Glomerular visceral epithelial cell (primary cell): ENCODE measurements at regions not wholly inside any gene's neighbourhood (a gene's known extent, or its start where the extent isn't known, plus 50 kb on each side); places are given as distances from the start of the nearest gene placed in this dataset.

ENCODE experiments used
- DNase-seq: peaks from one replicate; pipeline ENCODE4 v3.0.0-alpha.2; 2016; ENCODE audit errors: extremely low spot score

DNA sequence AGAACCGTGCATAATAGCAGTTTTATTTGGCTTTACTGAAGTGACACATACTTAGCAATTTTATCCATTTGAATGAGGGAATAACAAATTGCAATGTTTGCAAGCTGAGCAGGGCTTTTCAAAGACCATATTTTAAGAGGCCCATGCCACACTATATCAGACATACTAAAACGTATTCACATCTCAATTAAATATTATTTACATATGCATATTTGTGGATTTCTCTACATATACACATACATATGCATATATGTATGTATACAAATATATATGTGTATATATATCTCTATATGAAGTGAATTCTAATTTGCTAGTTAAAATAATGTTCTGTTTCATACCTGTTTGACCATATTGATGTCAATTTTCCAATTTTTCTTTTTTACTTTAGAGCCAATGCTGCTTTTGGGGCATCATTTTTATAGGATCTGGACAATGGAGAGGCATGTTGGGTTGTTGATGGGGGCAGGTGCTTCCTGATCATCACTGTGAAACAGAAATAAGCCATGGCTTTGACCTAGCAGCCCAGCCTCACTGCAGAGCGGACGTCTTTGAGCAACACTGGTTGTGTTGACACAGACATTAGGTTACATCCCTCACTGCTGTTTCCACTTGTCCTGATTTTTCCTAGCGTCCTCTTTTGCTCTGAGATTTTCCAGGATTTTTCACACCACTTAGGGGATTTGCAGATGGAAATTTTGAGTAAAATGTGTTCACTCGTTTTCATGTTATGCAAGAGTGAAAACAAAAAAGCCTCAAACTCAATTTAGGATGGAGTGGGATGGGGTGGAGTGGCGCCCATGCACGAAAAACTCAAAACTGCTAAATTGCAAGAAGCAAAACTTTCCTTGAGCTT, 56.9 kb downstream of the RDH14 start:
- no peak for DNase-seq

DNA sequence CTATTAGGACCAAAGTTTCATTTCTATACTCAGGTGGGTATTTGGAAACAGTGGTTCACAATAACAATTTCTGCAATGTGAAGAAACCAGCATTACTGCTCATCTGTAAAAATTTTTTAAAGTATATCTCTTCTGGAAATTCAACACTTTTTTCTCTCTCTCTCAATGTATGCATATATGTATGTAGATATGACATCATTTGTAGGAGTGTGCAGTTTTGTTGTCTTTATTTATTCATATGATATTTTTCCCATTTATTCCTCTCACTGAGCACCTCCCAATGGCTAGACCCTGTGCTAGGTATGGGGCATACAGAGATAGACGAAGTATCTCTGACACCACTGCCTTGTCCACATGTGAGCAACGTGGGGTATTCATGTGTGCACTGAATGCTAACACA, 58.3 kb downstream of the RDH14 start:
- DNase-seq: no peak

- DNase-seq: no peak
Measured at GRCh38 chr2:18501729-18502128, 58.7 kb downstream of the RDH14 start.

DNA sequence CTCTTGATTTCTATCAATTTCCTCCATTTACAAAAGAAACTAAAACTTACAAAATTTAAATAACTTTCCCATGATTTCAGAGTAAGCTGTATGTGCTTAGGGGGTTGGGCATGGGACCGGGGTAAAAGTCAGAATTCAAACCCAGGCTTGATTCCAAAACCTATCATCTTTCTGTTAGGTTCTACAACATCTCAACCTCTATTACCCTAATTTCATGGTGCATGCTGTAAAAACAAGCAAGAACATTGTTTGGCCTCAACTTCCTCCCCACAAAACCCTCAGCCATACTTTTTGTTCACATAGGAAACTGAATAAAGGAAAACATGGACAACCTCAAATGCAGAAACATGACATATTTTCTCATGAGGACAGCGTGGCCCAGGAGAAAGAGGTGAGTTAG, 59.3 kb downstream of the RDH14 start:
- no peak for DNase-seq

GRCh38 chr2:18500333-18500732, 60.1 kb downstream of the RDH14 start:
- peak; percentile 16 for DNase-seq

DNA sequence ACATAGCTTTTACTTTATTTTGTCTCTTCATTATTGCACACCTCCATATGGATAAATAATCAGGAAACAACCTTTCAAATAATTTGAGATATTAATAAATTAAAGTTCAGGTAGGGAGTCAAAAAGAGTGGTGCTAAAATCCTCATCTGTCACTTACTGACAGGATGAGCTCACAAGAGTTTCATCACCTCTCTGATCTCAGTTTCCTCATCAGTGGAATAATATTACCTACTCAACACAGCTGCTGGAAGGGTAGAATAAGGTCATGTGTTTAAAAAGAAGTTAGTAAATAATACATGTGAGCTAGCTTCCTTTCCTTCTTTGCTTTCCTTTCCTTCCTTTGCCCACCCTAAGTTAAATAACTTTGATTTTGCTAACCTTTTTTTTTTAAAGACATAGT, 61.9 kb downstream of the RDH14 start:
- no peak for DNase-seq

DNA sequence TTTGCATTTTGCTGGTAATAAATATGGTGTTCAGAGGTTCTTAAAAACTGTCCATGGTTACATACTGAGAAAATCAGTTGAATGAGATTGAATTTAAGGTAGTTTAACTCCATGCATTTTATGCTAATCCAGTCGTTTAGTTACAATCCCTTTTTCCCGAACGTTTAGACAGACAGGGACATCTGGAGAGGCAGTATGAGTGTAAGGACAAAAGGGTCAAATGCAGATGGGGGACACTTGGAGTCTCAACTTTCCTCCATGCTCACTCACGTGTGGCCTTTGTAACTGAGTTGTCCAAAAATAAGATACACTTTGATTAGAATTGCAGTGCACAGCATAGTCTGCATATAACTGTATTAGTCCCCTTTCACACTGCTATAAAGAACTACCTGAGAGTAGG, 63.9 kb downstream of the RDH14 start:
- no peak for DNase-seq

DNA sequence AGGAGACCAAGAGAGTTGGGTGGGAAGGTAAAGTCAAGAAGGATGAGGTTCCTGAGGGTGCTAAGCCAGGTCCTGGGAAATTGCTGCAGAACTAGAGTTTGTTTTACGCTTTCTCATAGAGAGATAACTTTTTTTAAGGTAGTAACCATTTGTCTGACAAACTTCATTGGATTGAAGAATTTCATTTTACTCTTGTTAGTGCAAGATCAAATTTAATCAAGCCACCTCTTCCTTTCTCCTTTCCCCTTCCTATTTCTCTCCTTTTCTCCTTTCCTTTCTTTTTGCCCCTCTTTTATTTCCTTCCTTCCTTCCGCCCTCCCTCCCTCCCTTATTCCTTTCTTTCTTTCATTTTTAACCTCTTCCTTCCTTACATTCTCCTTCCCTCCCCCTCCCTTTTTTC, 65.4 kb downstream of the RDH14 start:
- DNase-seq: no peak

DNA sequence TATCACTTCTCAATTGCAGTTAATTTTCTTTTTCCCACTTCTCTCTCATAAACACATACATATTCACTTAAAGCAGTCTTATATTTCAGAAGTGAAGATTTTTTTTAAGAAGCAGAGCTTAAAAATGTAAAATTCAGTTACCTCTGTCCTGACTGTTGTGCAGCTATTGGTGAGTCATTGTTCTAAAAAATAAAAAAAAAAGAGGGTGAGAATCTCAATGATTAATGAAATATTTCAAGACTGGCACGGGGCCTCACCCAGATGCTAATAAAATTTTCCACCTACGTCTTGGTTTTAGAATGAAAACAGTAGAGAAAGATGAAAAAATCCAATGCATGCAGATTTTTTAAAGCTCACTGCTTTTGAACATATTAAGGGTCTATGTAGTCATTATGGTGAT, 67.7 kb downstream of the RDH14 start:
- no peak for DNase-seq

- DNase-seq: no peak
Measured at GRCh38 chr2:18491577-18491976, 68.9 kb downstream of the RDH14 start.

- no peak for DNase-seq
Measured at GRCh38 chr2:18490901-18491300, 69.6 kb downstream of the RDH14 start.

- no peak for DNase-seq
Measured at GRCh38 chr2:18487106-18487913, 73.1 kb downstream of the RDH14 start.

DNA sequence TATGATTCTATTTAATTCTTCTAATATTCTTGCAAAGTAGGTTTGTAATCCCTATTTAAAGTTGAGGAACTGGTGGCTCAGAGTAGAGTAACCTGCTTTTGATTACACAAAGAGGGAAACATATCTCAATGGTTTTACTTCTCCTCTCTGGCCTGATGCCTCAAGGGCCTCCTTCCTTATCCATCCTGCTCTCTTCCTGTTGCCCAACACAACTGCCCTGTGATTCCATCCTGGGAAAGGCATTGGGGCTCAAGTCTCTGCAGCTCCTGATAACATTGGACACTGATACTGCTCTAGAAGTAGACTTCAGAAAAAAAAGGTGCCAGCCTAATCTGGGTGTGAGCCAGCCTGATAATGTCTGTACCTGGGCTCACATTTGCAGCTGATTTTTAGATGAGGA, 75.8 kb downstream of the RDH14 start:
- no peak for DNase-seq

GRCh38 chr2:18483896-18484295, 76.6 kb downstream of the RDH14 start:
- DNase-seq: no peak

DNA sequence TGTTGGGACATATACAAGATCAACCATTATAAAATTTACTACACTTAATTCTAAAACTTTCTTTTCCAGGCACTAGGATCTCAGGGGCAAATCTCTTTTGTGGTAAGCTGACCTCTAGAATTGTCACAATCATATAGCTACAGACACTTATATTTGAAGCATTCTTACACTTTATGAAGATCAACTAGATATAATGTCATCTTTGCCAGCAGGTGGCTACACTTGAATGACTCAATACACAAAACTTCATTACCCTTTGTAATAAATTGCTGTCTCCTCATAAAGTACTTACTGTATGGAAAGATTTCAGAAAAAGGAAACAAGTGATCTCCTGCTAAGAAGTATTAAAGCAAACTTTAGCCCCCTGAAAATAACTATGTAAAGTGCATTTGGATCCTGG, 77.8 kb downstream of the RDH14 start:
- DNase-seq: no peak

DNA sequence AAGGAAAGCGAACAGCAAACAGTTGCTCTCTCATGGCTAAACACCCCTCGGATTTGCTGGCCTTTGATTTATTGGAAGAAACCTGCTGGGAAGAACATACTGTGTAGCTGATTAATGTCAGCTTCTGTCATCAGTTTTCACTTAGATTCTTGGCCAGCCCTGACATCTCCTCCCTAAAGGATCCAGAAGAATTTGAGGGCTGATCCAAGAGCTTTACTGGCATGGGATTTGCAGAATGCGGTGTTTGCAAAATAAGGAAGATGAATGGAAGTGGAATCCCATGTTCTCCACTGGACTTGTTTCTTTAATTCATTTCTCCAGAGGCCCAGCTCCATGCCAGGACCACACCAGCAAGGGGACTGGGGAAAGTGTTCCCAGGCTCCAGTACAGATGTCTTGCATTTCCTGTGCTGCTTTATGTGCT, 80.5 kb downstream of the RDH14 start:
- no peak for DNase-seq

GRCh38 chr2:18477293-18477692, 83.2 kb downstream of the RDH14 start:
- no peak for DNase-seq

- DNase-seq: no peak
Measured at GRCh38 chr2:18476484-18476883, 84.0 kb downstream of the RDH14 start.

GRCh38 chr2:18475884-18476283, 84.6 kb downstream of the RDH14 start:
- DNase-seq: no peak

GRCh38 chr2:18474700-18475099, 85.8 kb downstream of the RDH14 start:
- DNase-seq: no peak

- DNase-seq: peak; percentile 4
Measured at GRCh38 chr2:18473241-18474181, 86.9 kb downstream of the RDH14 start.

GRCh38 chr2:18467749-18468360, 92.6 kb downstream of the RDH14 start:
- DNase-seq: no peak
